ENCODE measurements at regions not wholly inside any gene's neighbourhood (a gene's known extent, or its start where the extent isn't known, plus 50 kb on each side); places are given as distances from the start of the nearest gene placed in this dataset.

DNA sequence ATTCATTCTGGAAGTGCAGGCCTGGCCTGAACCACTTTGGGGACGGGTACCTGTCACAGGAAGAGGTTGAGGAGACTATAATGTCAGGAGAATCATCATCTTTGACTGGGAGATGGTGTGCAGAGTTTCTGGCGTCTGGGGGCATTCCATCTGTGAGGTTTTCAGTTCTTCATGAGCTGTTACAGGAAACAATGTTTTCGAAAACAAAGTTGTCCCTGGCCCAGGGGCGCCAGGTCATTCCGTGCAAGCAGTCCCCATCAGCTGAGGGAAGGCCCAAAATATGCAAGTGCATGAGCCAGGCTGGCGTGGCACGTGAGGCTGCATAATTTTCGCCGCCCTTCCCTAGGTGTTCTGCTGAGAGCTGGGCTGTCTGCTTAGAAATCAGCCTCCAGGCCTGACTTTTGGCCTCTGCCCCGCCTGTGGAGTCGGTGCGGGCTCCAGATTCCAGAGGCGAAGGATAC is 68.4 kb upstream of the ATP5PO start:
- H3K27ac Mint-ChIP-seq: no peak overlapping the region
- H3K4me3 Mint-ChIP-seq: no peak overlapping the region

DNA sequence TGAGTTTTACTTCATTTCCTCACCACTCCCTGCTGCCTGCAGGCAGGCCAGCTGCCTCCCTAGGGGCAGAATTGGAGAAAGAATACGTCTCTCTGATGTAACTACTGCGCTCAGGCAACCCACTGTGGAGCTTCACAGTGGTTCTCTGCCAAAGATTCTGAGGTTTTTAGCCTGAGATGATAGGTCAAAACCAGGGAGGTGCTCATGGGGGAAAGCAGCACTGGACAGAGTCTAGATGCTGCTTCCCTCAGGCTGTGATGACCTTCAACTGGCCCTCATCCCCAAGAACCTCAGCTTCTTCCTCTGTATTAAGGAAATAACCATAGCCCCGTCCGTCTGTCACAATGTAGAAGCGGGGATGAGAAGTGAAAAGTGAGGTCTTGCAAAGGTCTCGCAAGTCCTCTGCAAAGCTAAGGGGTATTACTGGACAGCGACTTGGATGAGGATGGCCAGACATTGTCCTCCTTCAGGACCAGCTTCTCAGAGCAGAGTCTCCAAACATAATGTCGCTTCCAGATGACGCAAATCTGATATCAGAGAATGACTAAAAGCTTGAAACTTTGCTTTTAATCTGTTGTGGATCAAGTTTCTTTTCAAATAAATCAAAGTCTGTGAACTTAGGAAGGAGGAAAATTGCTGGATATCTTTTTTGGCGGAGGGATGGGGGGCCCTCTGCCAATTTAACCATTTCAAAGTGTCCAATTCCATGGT is 65.9 kb upstream of the ATP5PO start:
- Mint-ChIP-seq H3K4me3 (no peak overlapping the region), H3K36me3 (no peaks in the 10 kb centered on the region), H3K27me3 (no peaks in the 10 kb centered on the region), H3K27ac (no peak overlapping the region), H3K4me1 (peaks cover 39% of the 10 kb centered on the region), H3K9me3 (no peaks in the 10 kb centered on the region)

More for the DNA sequence above, 68.4 kb upstream of the ATP5PO start:
- Mint-ChIP-seq H3K4me1 (peaks cover 25% of the 10 kb centered on the region), H3K27me3 (no peaks in the 10 kb centered on the region), H3K9me3 (no peaks in the 10 kb centered on the region), H3K36me3 (no peaks in the 10 kb centered on the region)

- no peak overlapping the region for H3K4me3 Mint-ChIP-seq
- H3K4me1 Mint-ChIP-seq: peaks cover 42% of the 10 kb centered on the region
- H3K9me3 Mint-ChIP-seq: no peaks in the 10 kb centered on the region
- H3K27ac Mint-ChIP-seq: no peak overlapping the region
- H3K36me3 Mint-ChIP-seq: no peaks in the 10 kb centered on the region
- H3K27me3 Mint-ChIP-seq: no peaks in the 10 kb centered on the region
Observed at GRCh38 chr21:33980276-33980916, 64.8 kb upstream of the ATP5PO start.

GRCh38 chr21:33978585-33978984 is 63.0 kb upstream of the ATP5PO start:
- no peak overlapping the region for H3K4me3 Mint-ChIP-seq
- peaks cover 47% of the 10 kb centered on the region for H3K4me1 Mint-ChIP-seq
- peaks cover 3% of the 10 kb centered on the region for H3K36me3 Mint-ChIP-seq
- peak overlapping the region; percentile 73 for H3K27ac Mint-ChIP-seq
- H3K9me3 Mint-ChIP-seq: no peaks in the 10 kb centered on the region
- H3K27me3 Mint-ChIP-seq: no peaks in the 10 kb centered on the region

- peaks cover 47% of the 10 kb centered on the region for H3K4me1 Mint-ChIP-seq
- H3K27ac Mint-ChIP-seq: peak overlapping the region; percentile 30
- H3K36me3 Mint-ChIP-seq: peaks cover 3% of the 10 kb centered on the region
- H3K27me3 Mint-ChIP-seq: no peaks in the 10 kb centered on the region
- no peak overlapping the region for H3K4me3 Mint-ChIP-seq
- no peaks in the 10 kb centered on the region for H3K9me3 Mint-ChIP-seq
Observed at GRCh38 chr21:33977721-33978369, 62.2 kb upstream of the ATP5PO start.

GRCh38 chr21:33977017-33977720 is 61.6 kb upstream of the ATP5PO start:
- Mint-ChIP-seq H3K27ac (peak overlapping the region; percentile 98), H3K4me3 (peak overlapping the region; percentile 64), H3K36me3 (peaks cover 3% of the 10 kb centered on the region), H3K4me1 (peaks cover 52% of the 10 kb centered on the region), H3K27me3 (no peaks in the 10 kb centered on the region), H3K9me3 (no peaks in the 10 kb centered on the region)

- H3K36me3 Mint-ChIP-seq: peaks cover 7% of the 10 kb centered on the region
- no peaks in the 10 kb centered on the region for H3K9me3 Mint-ChIP-seq
- peak overlapping the region; percentile 98 for H3K27ac Mint-ChIP-seq
- peak overlapping the region; percentile 64 for H3K4me3 Mint-ChIP-seq
- H3K27me3 Mint-ChIP-seq: no peaks in the 10 kb centered on the region
- peaks cover 57% of the 10 kb centered on the region for H3K4me1 Mint-ChIP-seq
Observed at GRCh38 chr21:33976082-33977016, 60.7 kb upstream of the ATP5PO start.

GRCh38 chr21:33975548-33976081 is 60.0 kb upstream of the ATP5PO start:
- Mint-ChIP-seq H3K36me3 (peaks cover 8% of the 10 kb centered on the region), H3K4me3 (peak overlapping the region; percentile 64), H3K27ac (peak overlapping the region; percentile 98), H3K4me1 (peaks cover 57% of the 10 kb centered on the region), H3K27me3 (no peaks in the 10 kb centered on the region), H3K9me3 (no peaks in the 10 kb centered on the region)

DNA sequence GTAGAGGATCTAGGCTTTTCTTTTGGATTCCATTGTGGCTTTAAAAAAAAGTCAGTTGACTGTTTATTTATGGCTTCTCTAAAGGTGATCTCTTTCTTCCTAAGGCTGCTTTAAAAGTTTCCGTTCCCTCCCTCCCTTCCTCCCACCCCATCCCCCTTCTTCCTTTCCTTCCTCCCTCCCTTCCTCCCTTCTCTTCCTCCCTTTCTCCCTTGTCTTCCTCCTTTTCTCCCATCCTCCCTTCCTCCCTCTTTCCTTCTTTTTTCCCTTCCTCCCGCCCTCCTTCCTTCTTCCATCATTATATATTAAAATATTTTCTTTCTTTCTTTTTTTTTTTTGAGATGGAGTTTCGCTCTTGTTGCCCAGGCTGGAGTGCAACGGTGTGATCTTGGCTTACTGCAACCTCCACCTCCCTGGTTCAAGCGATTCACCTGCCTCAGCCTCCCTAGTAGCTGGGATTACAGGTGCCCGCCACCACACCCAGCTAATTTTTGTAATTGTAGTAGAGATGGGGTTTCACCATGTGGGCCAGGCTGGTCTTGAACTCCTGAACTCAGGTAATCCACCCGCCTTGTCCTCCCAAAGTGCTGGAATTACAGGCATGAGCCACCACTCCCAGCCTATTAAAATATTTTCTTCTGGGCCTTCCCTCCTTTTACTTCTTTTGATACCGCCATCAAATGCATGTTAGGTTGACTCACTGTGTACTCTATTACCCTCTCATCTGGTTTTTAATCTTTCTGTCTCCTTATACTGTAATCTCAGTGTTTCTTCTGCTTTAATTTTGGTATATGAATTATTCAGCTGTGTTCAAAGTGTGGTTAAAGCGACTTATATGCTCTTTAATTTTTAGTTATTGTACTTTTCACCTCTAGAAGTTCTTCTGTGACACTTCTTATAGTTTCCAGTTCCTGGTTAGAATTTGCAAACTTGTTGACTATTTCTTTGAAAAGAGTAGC is 59.2 kb upstream of the ATP5PO start:
- Mint-ChIP-seq H3K27ac (peak overlapping the region; percentile 98), H3K27me3 (no peaks in the 10 kb centered on the region), H3K9me3 (no peaks in the 10 kb centered on the region), H3K36me3 (peaks cover 9% of the 10 kb centered on the region), H3K4me1 (peaks cover 57% of the 10 kb centered on the region), H3K4me3 (peak overlapping the region; percentile 64)

DNA sequence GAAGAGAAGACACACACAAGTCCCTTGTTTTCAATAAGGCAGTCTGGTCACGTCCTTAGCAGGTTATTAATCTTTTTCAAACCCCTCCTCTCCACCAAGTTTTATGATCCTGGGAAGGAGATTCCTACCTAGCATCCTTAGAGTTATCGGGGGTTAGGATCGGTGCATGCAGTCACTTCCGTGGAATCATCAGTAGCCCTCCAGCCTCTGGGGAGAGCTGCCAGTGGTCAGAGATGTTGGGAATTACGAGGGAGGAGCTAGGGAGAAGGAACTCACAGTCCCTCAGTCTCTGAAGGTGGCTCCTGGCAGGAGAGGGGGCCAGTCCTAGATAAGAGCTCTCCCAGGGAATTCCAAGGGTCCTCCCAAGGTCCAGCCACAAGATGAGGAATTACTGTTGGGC is 57.7 kb upstream of the ATP5PO start:
- Mint-ChIP-seq H3K4me1 (peaks cover 61% of the 10 kb centered on the region), H3K4me3 (no peak overlapping the region), H3K36me3 (peaks cover 14% of the 10 kb centered on the region), H3K27ac (peak overlapping the region; percentile 53), H3K27me3 (no peaks in the 10 kb centered on the region), H3K9me3 (no peaks in the 10 kb centered on the region)

DNA sequence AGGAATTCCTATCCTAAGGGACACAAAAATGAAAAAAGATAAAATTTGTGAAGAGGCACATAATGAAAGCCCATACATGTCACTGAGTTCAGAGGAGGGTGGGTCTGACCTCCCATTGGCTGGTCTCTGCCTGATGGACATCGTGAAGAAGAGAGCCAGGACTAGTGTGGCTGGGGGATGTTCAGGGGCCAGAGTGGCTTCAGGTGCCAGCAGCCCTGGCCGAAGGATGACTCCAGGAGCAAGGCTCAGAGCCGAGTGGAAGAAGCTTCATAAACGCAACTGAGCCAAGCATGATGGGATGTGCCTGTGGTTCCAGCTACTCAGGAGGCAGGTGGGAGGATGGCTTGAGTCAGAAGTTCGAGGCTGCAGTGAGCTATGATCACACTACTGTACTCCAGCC is 56.9 kb upstream of the ATP5PO start:
- H3K9me3 Mint-ChIP-seq: no peaks in the 10 kb centered on the region
- no peak overlapping the region for H3K4me3 Mint-ChIP-seq
- H3K27ac Mint-ChIP-seq: no peak overlapping the region
- peaks cover 16% of the 10 kb centered on the region for H3K36me3 Mint-ChIP-seq
- peaks cover 56% of the 10 kb centered on the region for H3K4me1 Mint-ChIP-seq
- H3K27me3 Mint-ChIP-seq: no peaks in the 10 kb centered on the region

GRCh38 chr21:33971492-33972013 is 55.9 kb upstream of the ATP5PO start:
- H3K9me3 Mint-ChIP-seq: no peaks in the 10 kb centered on the region
- peaks cover 16% of the 10 kb centered on the region for H3K36me3 Mint-ChIP-seq
- H3K27ac Mint-ChIP-seq: peak overlapping the region; percentile 25
- H3K27me3 Mint-ChIP-seq: no peaks in the 10 kb centered on the region
- no peak overlapping the region for H3K4me3 Mint-ChIP-seq
- peaks cover 46% of the 10 kb centered on the region for H3K4me1 Mint-ChIP-seq

GRCh38 chr21:33969581-33969980 is 54.0 kb upstream of the ATP5PO start:
- H3K36me3 Mint-ChIP-seq: peaks cover 14% of the 10 kb centered on the region
- H3K9me3 Mint-ChIP-seq: no peaks in the 10 kb centered on the region
- H3K27ac Mint-ChIP-seq: no peak overlapping the region
- H3K4me3 Mint-ChIP-seq: no peak overlapping the region
- no peaks in the 10 kb centered on the region for H3K27me3 Mint-ChIP-seq
- peaks cover 28% of the 10 kb centered on the region for H3K4me1 Mint-ChIP-seq

Data from activated naive CD4-positive, alpha-beta T cell treated with anti-CD3 and anti-CD28 coated beads, Interleukin-2, amount 50 U/mL, for 24 hours (primary cell).